D341Med (cell line): ENCODE measurements at regions not wholly inside any gene's neighbourhood (a gene's known extent, or its start where the extent isn't known, plus 50 kb on each side); places are given as distances from the start of the nearest gene placed in this dataset.

Experiments used
- DNase-seq: peaks from one replicate; pipeline ENCODE4 v3.0.0; 2012; ENCODE audit warnings: low spot score

DNA sequence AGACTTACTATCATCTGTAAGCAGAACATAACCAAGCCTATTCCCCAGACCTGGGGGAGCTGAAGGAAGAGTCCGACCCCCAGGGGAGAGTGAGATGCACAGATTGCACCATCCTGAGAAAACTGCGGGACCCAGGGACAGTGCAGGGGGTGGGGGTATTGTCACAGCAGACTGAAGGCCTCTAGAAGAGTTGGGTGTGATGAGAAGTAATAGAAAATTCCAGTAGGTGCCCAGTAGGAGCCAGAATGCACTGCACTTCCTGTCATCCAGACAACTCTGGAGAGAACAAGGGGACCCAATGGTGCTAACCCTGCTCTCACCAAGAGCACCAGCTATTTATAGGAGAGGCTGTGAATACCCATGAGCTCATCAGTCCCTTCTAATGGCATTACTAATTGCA lies 190.1 kb downstream of the BCL11B start:
- peak; percentile 2 for DNase-seq

DNA sequence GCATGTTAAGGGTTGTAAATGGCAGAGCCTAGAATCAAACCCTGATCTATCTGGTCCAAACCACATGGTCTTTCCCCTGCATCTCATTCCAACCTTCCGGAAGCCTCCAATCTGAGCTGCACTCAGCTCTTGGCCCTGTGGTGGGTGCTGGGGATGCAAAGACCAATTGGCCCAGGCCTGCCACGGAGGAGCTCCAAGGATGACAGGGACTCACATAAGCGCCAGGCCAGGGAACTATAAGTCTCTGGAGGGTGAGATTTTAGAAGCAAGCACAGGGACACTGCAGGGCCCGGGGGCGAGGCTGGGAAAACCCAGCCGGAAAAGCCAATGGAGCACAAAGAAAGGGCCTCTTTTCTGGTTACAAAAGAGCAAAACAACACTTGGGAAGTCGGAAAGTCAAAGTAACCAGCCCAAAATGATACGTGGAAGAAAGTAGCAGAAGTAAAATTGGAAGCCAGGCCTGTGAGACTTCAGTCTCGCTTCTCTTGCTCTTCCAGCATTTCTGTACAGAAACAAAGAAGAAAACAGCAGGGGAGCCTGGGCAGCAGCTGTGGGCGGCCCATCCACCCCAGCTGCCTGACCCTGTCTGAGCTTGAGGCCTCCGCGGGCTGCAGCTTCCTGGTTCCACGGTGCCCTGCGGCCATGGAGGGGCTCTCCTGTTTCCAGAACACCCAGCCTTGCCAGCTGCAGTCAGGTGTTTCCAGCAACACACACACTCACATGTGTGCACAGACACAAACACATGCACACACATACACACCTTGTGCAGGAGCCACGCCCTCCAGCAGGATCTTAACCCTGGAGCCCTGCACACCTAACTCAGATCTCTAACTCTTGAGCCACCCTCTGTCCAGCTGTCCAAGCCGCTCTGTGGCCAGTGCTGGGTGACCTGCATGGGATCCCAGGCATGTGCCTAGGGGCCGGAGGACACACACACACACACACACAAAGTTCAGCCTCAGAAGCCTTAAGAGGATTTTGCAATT lies 178.2 kb downstream of the BCL11B start:
- no peak for DNase-seq

DNA sequence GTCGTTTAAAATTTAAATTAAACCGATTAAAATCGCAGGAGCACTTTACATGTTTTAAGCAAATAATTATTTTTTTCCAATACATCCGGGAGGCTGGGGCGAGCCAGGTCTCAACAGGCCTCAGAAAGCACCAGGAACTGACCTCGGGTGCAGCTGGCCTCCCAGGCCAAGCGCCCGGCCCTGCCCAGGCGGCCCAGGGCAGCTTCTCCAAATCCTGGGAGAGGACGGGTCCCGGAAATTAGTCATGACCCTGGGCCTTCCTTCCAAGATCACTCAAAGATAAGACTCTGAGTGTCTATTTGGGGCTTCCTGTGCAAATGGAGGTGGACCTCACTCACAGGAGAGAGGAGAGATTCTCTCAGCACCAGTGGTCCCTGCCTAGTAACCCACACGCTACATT lies 177.1 kb downstream of the BCL11B start:
- DNase-seq: no peak

- DNase-seq: no peak
Measured at GRCh38 chr14:99095369-99095768, 176.6 kb downstream of the BCL11B start.

DNA sequence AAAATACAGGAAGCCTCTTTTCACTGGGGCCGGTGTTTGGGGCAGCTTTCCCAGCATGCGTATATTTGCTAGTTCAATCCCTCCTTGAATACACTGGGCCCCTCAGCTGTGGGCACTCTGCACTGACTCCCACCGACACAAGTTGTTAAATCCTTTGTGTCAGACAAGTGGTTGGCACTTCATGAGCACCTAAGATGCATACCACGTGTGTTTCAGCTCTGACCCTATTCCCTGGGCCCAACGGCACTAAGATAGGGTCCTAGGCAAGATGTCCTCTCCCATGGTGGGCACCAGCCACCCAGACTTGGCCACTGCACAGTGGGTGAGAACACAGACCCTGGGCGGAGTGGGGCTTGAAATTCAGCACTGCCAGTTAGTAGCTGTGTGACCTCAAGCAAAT lies 173.8 kb downstream of the BCL11B start:
- DNase-seq: no peak

DNA sequence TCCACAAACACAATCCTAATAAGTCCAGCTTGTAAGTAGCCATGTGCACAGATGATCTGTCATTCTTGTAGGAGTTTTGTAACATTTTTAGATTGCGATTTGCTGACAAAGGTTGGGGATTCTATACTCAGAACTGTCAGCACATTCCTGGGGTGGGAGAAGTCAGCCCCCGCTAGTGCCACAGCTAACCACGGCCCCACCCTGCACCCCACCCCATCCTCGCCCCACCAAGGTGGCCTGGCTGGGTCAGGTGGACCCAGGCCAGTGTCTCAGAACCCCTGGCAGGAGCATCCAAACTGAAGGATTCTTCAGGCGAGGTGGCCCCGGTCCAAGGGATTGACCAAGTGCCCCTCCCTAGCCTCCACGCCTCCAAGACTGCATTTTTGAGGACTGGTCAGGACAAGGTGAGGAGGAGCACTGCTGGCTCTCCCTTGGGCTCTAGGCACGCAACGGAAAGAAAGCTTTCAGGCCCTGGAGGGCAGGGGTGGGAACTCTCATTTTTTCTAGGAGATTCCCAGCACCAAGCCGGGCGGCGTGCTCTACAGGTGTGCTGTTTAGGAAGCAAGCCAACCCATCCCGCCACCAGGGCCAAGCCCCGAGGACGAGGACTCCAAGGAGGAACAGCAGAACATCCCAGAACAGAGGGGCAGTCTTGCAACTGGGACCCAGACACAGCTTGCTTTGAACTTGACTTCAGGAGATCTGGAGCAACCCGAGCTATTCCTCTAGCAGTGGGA lies 172.8 kb downstream of the BCL11B start:
- DNase-seq: no peak

DNA sequence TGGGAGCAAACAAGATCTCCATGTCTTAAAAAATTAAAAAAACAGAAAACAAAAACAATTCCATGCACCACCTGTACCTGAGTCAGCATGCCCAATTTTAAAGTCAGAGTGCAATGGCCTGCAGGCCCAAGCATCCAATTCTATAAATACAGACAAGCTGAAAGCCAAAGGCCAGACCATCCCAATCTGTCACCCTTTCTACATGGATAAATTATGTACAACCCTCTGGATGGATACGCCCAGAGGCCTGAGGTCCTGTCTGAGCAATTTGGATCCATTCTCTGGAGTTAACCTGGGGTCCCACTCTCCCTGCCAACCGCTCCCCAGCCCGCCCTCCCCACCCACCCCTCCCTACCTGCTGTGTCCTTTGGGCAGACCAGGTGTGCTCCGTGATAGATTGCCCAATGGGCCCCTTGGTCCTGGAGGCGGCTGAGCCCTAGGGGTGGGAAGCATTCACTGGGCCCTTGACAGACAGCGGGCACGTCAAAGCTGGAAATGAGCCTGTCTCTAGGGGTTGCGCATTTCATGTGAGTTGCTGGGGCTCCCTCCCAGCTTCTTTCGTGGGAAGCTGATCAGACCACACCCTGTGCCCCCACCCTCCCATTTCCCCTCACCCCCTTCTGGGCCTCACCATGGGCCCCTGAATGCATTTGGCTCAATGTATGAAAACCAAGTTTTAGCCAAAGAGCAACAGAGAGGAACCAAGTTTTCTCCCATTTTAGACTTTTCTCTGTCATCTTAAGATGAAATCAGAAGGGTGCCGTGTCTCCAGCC lies 171.3 kb downstream of the BCL11B start:
- DNase-seq: no peak

DNA sequence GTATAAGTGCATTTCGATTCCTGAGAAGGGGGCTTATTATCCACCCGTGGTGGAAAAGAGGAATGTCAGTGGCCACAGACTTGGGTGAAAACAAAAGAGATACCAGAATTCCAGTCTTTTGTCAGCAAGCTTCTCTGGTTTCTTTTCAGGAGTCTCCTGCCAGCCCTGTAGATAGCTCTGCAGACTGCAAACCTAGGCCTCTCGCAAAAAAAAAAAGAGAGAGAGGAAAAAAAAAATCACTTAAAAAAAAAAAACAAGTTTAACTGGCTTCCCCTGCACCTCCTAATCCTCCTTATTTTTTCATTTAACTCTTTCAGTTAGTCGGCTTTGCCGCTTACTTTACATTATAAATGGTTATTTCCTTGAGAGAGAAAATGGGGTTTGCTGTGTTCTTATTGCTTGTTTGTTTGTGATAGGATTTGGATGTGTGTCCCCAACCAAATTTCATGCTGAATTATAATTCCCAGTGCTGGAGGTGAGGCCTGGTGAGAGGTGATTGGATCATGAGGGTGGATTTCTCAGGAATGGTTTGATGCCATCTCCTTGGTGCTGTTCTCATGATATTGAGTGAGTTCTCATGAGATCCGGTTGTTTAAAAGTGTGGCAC lies 170.0 kb downstream of the BCL11B start:
- DNase-seq: no peak

DNA sequence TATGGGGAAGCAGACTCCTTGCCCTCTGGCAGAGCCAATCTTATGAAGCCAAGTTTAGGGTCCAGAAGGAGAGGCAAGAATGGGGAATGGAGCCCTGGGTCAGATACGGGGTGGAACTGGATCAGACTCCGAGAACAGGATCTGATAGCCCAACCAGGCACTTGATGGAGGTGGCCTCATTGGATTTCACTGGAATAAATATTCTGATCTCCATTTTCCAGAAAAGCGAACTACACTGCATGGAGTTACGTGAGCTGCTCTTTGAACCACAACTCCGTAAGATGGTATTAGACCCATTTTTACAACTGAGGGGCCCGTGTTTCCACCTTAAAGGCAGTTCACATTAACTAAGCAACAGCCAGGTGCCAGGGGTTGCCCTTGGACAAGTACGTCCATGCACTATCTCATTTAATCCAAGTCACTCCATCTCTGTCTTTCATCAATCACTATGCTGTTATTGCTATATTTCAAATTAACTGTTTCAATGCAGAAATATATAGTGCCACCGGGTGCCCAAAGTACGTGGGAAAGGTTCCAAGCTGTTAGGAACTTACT lies 155.2 kb downstream of the BCL11B start:
- no peak for DNase-seq

DNA sequence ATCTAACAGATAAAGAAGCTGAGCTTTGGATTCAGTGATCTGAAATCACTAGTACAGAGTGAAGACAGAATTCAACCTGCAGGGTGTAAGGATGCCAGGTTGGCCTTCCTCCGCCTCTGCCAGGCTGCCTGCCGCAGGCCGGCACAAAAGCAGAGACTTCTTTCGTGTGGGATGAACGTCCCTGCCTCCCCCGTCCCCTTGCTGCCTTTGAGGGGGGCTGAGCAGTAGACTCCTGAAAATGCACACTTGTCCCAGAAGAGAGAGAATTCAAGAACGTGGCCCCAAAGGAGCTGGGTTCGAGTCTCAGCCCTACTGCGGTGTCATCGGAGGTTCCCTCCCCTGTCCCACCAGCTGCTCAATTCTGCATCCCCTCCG lies 154.3 kb downstream of the BCL11B start:
- DNase-seq: no peak

DNA sequence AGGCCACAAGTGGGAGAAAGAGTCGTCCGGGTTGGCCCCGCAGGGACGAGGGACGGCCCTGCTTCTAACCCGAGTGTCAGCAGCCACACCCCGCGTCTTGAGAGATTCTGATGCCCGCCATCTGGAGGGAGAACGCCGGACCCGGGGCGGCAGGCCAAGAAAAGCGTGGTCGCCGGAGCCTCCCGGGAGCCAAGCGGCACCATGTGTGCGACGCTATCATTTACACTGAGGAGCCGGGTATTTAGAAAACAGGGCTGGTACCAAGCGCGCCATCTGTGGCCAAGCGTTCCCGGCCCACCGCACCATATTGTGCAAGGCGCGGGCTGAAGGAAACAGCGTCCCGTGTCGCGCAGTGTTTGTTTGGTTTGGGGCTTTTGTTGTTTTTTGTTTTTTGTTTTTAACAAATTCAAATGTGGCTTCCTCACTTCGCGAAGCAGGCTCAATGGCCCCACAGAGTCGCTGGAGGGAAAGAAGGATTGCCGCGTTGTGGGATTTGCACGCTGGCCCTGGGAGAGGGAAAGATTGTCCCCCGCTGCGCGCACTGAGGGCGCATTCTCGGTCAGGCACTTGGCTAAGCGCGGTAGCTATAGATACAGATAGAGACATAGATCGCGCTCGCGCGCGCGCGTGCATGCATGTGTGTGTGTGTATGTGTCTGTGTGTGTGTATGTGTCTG lies 153.8 kb downstream of the BCL11B start:
- peak; percentile 29 for DNase-seq

DNA sequence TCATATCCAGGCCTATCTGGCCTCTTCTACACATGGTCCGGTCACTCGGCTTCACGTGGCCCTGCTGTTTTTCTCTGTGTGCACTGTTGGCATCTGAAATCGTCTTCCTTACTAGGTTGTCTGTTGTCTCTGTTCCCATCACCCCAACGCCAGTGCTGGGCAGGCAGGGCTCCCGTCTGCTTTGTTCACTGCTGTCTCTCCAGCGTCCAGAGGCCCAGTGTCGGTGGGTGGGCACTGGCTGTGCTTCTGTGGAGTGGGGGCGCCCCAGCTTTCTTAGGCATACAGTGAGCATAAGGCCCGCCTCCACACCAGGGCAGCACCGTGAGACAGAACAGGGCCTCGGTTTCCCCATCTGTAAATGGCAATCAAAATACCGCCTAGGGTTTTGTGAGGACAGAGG lies 153.1 kb downstream of the BCL11B start:
- DNase-seq: peak; percentile 8
